ENCODE measurements at regions not wholly inside any gene's neighbourhood (a gene's known extent, or its start where the extent isn't known, plus 50 kb on each side); places are given as distances from the start of the nearest gene placed in this dataset.

- no peak for ATAC-seq
- TF ChIP-seq ESRRG (CRISPR knock-in tag; IDR thresholded peaks at IDR 0.05): no peak
- no peak for TF ChIP-seq ZNF565 (CRISPR knock-in tag; conservative IDR thresholded peaks at IDR 0.05; ENCODE audit: low read depth)
- TF ChIP-seq PPARA (CRISPR knock-in tag; IDR thresholded peaks at IDR 0.05; ENCODE audit: borderline replicate concordance): no peak
- no peak for TF ChIP-seq BACH2 (CRISPR knock-in tag; IDR thresholded peaks at IDR 0.05; ENCODE audit: borderline replicate concordance)
- TF ChIP-seq POU6F1 (CRISPR knock-in tag; IDR thresholded peaks at IDR 0.05; ENCODE audit: borderline replicate concordance, low read depth): no peak
- TF ChIP-seq ZC3H10 (CRISPR knock-in tag; IDR thresholded peaks at IDR 0.05): no peak
- no peak for TF ChIP-seq GLIS3 (CRISPR knock-in tag; IDR thresholded peaks at IDR 0.05)
- no peak for TF ChIP-seq CSDC2 (CRISPR knock-in tag; IDR thresholded peaks at IDR 0.05)
- no peak for TF ChIP-seq ZNF8 (CRISPR knock-in tag; IDR thresholded peaks at IDR 0.05)
Observed at GRCh38 chr13:58573743-58574142, 942.2 kb downstream of the PCDH17 start.

GRCh38 chr13:58574791-58575190 lies 943.2 kb downstream of the PCDH17 start:
- no peak for ATAC-seq
- TF ChIP-seq ESRRG (CRISPR knock-in tag; IDR thresholded peaks at IDR 0.05) (no peak), TOX (CRISPR knock-in tag; IDR thresholded peaks at IDR 0.05; ENCODE audit: borderline replicate concordance) (no peak), ZFP3 (CRISPR knock-in tag; IDR thresholded peaks at IDR 0.05) (no peak), PPARA (CRISPR knock-in tag; IDR thresholded peaks at IDR 0.05; ENCODE audit: borderline replicate concordance) (no peak), ARNTL (CRISPR knock-in tag; IDR thresholded peaks at IDR 0.05; ENCODE audit: borderline replicate concordance, low read depth) (no peak), ZFP30 (CRISPR knock-in tag; IDR thresholded peaks at IDR 0.05) (no peak), ZNF565 (CRISPR knock-in tag; conservative IDR thresholded peaks at IDR 0.05; ENCODE audit: low read depth) (no peak), ZNF8 (CRISPR knock-in tag; IDR thresholded peaks at IDR 0.05) (no peak), SNAI2 (CRISPR knock-in tag; IDR thresholded peaks at IDR 0.05) (no peak), GLIS3 (CRISPR knock-in tag; IDR thresholded peaks at IDR 0.05) (no peak), ISL1 (CRISPR knock-in tag; IDR thresholded peaks at IDR 0.05) (no peak), ZNF70 (CRISPR knock-in tag; IDR thresholded peaks at IDR 0.05) (no peak)
- TF ChIP-seq, protein P1, sequence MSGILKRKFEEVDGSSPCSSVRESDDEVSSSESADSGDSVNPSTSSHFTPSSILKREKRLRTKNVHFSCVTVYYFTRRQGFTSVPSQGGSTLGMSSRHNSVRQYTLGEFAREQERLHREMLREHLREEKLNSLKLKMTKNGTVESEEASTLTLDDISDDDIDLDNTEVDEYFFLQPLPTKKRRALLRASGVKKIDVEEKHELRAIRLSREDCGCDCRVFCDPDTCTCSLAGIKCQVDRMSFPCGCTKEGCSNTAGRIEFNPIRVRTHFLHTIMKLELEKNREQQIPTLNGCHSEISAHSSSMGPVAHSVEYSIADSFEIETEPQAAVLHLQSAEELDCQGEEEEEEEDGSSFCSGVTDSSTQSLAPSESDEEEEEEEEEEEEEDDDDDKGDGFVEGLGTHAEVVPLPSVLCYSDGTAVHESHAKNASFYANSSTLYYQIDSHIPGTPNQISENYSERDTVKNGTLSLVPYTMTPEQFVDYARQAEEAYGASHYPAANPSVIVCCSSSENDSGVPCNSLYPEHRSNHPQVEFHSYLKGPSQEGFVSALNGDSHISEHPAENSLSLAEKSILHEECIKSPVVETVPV (CRISPR knock-in tag; IDR thresholded peaks at IDR 0.05): no peak

GRCh38 chr13:58579468-58579867 lies 947.9 kb downstream of the PCDH17 start:
- ATAC-seq: no peak
- TF ChIP-seq PPARA (CRISPR knock-in tag; IDR thresholded peaks at IDR 0.05; ENCODE audit: borderline replicate concordance): no peak
- no peak for TF ChIP-seq TSHZ2 (CRISPR knock-in tag; IDR thresholded peaks at IDR 0.05)
- no peak for TF ChIP-seq OSR1 (CRISPR knock-in tag; IDR thresholded peaks at IDR 0.05)
- no peak for TF ChIP-seq BACH2 (CRISPR knock-in tag; IDR thresholded peaks at IDR 0.05; ENCODE audit: borderline replicate concordance)
- no peak for TF ChIP-seq ZNF70 (CRISPR knock-in tag; IDR thresholded peaks at IDR 0.05)

DNA sequence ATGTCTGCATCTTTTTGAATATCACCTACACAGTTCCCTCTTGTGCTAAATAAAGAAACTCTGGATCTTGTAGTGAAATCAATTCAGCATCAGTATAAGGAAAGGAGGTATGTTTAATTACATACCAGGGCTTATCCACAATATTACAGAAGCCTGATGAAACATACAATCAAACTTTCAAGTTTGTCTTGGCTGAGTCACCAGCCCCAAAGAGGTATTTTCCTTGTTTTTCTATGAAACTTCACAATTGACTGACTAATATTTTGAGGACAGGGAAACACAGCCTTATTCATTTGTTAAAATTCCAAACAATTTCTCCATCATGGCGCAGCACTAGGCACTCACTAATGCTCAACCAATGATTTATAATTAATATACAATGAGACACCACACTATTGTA lies 952.4 kb downstream of the PCDH17 start:
- TF ChIP-seq TOX (CRISPR knock-in tag; IDR thresholded peaks at IDR 0.05; ENCODE audit: borderline replicate concordance) (no peak), ARNTL (CRISPR knock-in tag; IDR thresholded peaks at IDR 0.05; ENCODE audit: borderline replicate concordance, low read depth) (no peak), ZNF70 (CRISPR knock-in tag; IDR thresholded peaks at IDR 0.05) (no peak), ZFP3 (CRISPR knock-in tag; IDR thresholded peaks at IDR 0.05) (no peak), TSHZ2 (CRISPR knock-in tag; IDR thresholded peaks at IDR 0.05) (no peak), CSDC2 (CRISPR knock-in tag; IDR thresholded peaks at IDR 0.05) (no peak), SNAI2 (CRISPR knock-in tag; IDR thresholded peaks at IDR 0.05) (no peak), ZFP30 (CRISPR knock-in tag; IDR thresholded peaks at IDR 0.05) (no peak), RARB (CRISPR knock-in tag; IDR thresholded peaks at IDR 0.05) (no peak), PATZ1 (CRISPR knock-in tag; IDR thresholded peaks at IDR 0.05; ENCODE audit: borderline replicate concordance) (no peak)
- ATAC-seq: no peak

Measured in SK-N-SH treated with all-trans-retinoic acid at 6 μM for 48 hours (cell line).